ENCODE measurements at regions not wholly inside any gene's neighbourhood (a gene's known extent, or its start where the extent isn't known, plus 50 kb on each side); places are given as distances from the start of the nearest gene placed in this dataset.

DNA sequence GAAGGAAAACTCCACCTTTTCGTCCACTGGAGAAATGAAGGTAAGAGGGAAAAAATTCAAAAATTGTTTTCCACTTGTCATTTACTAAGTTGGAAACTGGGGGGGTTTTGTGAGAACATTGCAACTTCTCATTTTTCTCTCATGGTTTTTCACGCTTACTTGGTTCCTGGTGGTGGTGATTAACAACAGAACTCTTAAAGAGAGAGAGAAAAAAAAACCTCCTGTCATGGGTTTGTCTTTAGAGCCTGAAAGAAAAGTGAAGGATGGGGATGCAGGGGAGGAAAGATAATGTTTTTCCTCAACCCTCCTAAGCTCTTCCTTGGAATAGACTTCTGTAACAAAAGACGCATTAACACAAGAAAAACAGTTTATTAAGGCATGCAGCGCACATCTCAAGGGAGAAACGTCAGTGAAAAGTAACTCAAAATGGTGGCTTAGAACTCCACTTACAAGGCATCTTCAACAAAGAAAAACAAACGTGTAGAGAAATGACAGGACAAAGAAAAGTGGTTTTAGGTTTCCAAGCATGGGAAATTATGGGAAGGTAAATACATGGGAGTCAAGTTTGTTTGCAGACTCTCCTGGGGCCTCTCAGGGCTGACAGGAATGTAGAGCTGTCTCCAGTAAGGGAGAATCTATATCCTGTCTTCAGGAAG is 81.9 kb upstream of the ATF7IP start:
- POLR2A ChIA-PET = interaction anchor here (1.0 kb wide), 1 partner anchor 82 kb away, joined by 4 read pairs; the partner anchor contains the start of gene ATF7IP
- CTCF ChIA-PET = interaction anchor here (1.0 to 1.5 kb wide), 8 partner anchors 9 to 191 kb away, joined by 3 to 6 read pairs (median 4); partner anchors contain the start of gene ATF7IP
- peak; percentile 38 for DNase-seq (ENCODE audit: extremely low spot score)
- no peak for TF ChIP-seq CTCF (IDR thresholded peaks at IDR 0.05; ENCODE audit: control extremely low read depth, extremely low read depth, low read depth, missing control alignments)

- CTCF ChIA-PET = interaction anchor here (0.6 to 1.6 kb wide), 10 partner anchors 9 to 191 kb away, joined by 3 to 6 read pairs (median 4); partner anchors contain the start of gene ATF7IP
These were observed 81.2 kb upstream of the ATF7IP start for GRCh38 chr12:14284184-14284722.

DNA sequence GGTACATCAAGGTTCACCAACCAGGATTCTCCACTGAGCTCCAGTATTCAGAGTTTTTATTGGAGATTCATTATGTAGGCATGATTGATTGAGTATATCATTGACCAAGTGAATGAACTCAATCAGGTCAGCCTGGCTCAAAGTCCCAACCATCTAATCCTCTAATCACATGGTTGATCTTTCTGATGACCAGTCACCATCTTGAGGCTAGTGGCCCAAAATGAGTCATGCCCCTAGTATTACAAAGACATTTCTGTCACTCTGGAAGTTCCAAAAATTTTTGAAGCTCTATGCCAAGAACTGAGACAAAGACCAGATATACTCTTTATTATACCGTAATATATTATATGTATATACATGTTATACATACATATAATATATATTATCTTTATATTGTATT is 75.9 kb upstream of the ATF7IP start:
- ChIA-PET CTCF (interaction anchor here (0.8 to 1.6 kb wide), 6 partner anchors 12 to 164 kb away, joined by 3 to 5 read pairs (median 4); partner anchors contain the start of gene ATF7IP), POLR2A (no interaction called here)
- no peak for TF ChIP-seq CTCF (IDR thresholded peaks at IDR 0.05; ENCODE audit: control extremely low read depth, extremely low read depth, low read depth, missing control alignments)
- no peak for DNase-seq (ENCODE audit: extremely low spot score)

More at GRCh38 chr12:14284184-14284722, 81.2 kb upstream of the ATF7IP start:
- POLR2A ChIA-PET = interaction anchor here (1.0 kb wide), 1 partner anchor 82 kb away, joined by 4 read pairs; the partner anchor contains the start of gene ATF7IP
- TF ChIP-seq CTCF (IDR thresholded peaks at IDR 0.05; ENCODE audit: control extremely low read depth, extremely low read depth, low read depth, missing control alignments) = peak; percentile 6
- peak; percentile 55 for DNase-seq (ENCODE audit: extremely low spot score)

GRCh38 chr12:14290951-14291350 is 74.5 kb upstream of the ATF7IP start:
- DNase-seq (ENCODE audit: extremely low spot score) = no peak
- CTCF ChIA-PET = interaction anchor here (0.9 to 1.8 kb wide), 3 partner anchors 10 to 53 kb away, joined by 3 to 6 read pairs (median 4); no protein-coding TSS in a partner anchor
- TF ChIP-seq CTCF (IDR thresholded peaks at IDR 0.05; ENCODE audit: control extremely low read depth, extremely low read depth, low read depth, missing control alignments) = no peak
- POLR2A ChIA-PET = no interaction called here

DNA sequence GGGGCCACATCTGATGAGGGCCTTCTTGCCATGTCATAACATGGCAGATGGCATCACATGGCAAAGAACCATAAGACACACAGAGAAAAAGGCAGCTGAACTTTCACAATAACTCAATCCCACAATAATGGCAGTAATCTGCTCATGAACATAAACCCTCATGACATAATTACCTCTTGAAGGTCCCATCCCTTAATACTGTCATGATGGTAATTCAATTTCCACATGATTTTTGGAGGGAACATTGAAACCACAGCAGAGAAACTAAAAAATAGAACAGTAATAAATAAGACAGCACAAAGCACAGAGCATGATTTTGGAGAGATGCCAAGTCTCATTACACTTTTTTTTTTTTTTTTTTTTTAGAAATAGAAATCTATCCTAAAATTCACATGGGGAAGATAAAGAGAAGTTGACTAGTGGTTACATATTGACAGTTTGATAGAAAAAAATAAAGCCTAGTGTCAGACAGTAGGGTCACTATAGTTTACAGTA is 61.8 kb upstream of the ATF7IP start:
- ChIA-PET CTCF (no interaction called here), POLR2A (no interaction called here)
- DNase-seq (ENCODE audit: extremely low spot score) = no peak
- no peak for TF ChIP-seq CTCF (IDR thresholded peaks at IDR 0.05; ENCODE audit: control extremely low read depth, extremely low read depth, low read depth, missing control alignments)

DNA sequence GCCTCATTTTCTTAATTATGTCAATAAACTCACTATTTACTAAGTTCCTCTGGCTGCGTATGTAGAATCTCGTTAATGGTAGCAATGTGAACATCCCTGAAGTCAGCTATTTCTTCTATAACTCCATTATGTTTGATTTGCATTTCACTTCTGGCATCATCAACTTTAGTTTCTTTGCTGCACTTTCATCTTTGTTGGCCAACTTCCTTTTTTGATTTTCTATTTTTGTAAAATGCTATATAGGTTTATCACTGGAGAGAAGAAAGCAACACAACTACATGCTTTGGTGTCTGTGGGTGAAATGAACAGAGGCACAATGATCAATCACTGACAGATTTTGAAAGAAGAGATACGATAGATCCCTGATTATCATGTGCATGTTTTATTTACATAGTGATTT is 58.5 kb upstream of the ATF7IP start:
- no peak for TF ChIP-seq CTCF (IDR thresholded peaks at IDR 0.05; ENCODE audit: control extremely low read depth, extremely low read depth, low read depth, missing control alignments)
- CTCF ChIA-PET = no interaction called here
- POLR2A ChIA-PET = no interaction called here
- no peak for DNase-seq (ENCODE audit: extremely low spot score)

All from GM10248 (cell line).